H9 (cell line): ENCODE measurements at regions not wholly inside any gene's neighbourhood (a gene's known extent, or its start where the extent isn't known, plus 50 kb on each side); places are given as distances from the start of the nearest gene placed in this dataset.

Experiments used
- DNase-seq: peaks from one replicate; pipeline ENCODE4 v3.0.0-alpha.2; 2017
- H2AFZ ChIP-seq: one replicate; pipeline ENCODE4 v1.6.1; 2013; ENCODE audit warnings: mild to moderate bottlenecking, low read length, control low read depth, moderate library complexity
- H2AK5ac ChIP-seq: 2 replicates; pipeline ENCODE4 v1.6.1; 2013; ENCODE audit warnings: low read length, control low read depth, mixed read lengths; ENCODE audit not compliant: insufficient read length
- H2BK120ac ChIP-seq: one replicate; pipeline ENCODE4 v1.6.1; 2013; ENCODE audit warnings: low read depth, mild to moderate bottlenecking, low read length, control low read depth, inconsistent platforms; ENCODE audit not compliant: poor library complexity, severe bottlenecking
- H2BK12ac ChIP-seq: 2 replicates; pipeline ENCODE4 v1.6.1; 2013; ENCODE audit warnings: low read length, control low read depth, mixed read lengths, low read depth; ENCODE audit not compliant: insufficient read length
- H2BK15ac ChIP-seq: 2 replicates; pipeline ENCODE4 v1.6.1; 2013; ENCODE audit warnings: low read depth, low read length, control low read depth
- H2BK20ac ChIP-seq: one replicate; pipeline ENCODE4 v1.6.1; 2013; ENCODE audit warnings: low read depth, mild to moderate bottlenecking, low read length, control low read depth, inconsistent platforms; ENCODE audit not compliant: poor library complexity, severe bottlenecking
- H2BK5ac ChIP-seq: 2 replicates; pipeline ENCODE4 v1.6.1; 2013; ENCODE audit warnings: low read length, control low read depth, mixed read lengths; ENCODE audit not compliant: insufficient read length
- H3K14ac ChIP-seq: 2 replicates; pipeline ENCODE4 v1.6.1; 2013; ENCODE audit warnings: low read length, control low read depth; ENCODE audit not compliant: insufficient read depth
- H3K18ac ChIP-seq: 2 replicates; pipeline ENCODE4 v1.6.1; 2013; ENCODE audit warnings: low read depth, mild to moderate bottlenecking, mixed read lengths, low read length, control low read depth; ENCODE audit not compliant: insufficient read length
- H3K23ac ChIP-seq: 2 replicates; pipeline ENCODE4 v1.6.1; 2013; ENCODE audit warnings: low read length, control low read depth, mixed read lengths, low read depth; ENCODE audit not compliant: insufficient read length
- H3K23me2 ChIP-seq: 2 replicates; pipeline ENCODE4 v1.6.1; 2013; ENCODE audit warnings: low read depth, mild to moderate bottlenecking, mixed read lengths, low read length, control low read depth; ENCODE audit not compliant: insufficient read length, poor library complexity, severe bottlenecking
- H3K27ac ChIP-seq: 2 replicates; pipeline ENCODE4 v1.5.1; 2013; ENCODE audit warnings: low read length, control low read depth, mixed read lengths, low read depth; ENCODE audit not compliant: insufficient read length
- H3K27me3 ChIP-seq: 2 replicates; pipeline ENCODE4 v1.6.1; 2013; ENCODE audit warnings: low read length, control low read depth, inconsistent platforms; ENCODE audit not compliant: insufficient read depth
- H3K4ac ChIP-seq: 2 replicates; pipeline ENCODE4 v1.6.1; 2013; ENCODE audit warnings: low read depth, mild to moderate bottlenecking, control low read depth, inconsistent platforms, low read length, moderate library complexity
- H3K4me1 ChIP-seq: 2 replicates; pipeline ENCODE4 v1.6.1; 2013; ENCODE audit warnings: low read length, control low read depth, inconsistent platforms; ENCODE audit not compliant: insufficient read depth
- H3K4me2 ChIP-seq: 2 replicates; pipeline ENCODE4 v1.6.1; 2013; ENCODE audit warnings: low read length, control low read depth, mixed read lengths; ENCODE audit not compliant: insufficient read length, insufficient read depth
- H3K56ac ChIP-seq: 2 replicates; pipeline ENCODE4 v1.6.1; 2013; ENCODE audit warnings: low read depth, mild to moderate bottlenecking, mixed read lengths, low read length, control low read depth; ENCODE audit not compliant: insufficient read length
- H3K79me1 ChIP-seq: 2 replicates; pipeline ENCODE4 v1.6.1; 2013; ENCODE audit warnings: low read depth, mild to moderate bottlenecking, moderate library complexity, low read length, control low read depth, inconsistent platforms; ENCODE audit not compliant: insufficient read depth, poor library complexity, severe bottlenecking
- H3K79me2 ChIP-seq: 2 replicates; pipeline ENCODE4 v1.6.1; 2013; ENCODE audit warnings: low read length, control low read depth, inconsistent platforms; ENCODE audit not compliant: insufficient read depth
- H3K9ac ChIP-seq: 2 replicates; pipeline ENCODE4 v1.6.1; 2013; ENCODE audit warnings: low read length, control low read depth, mixed read lengths; ENCODE audit not compliant: insufficient read length; ENCODE audit errors: extremely low read depth
- H3K9me3 ChIP-seq: one replicate; pipeline ENCODE4 v1.6.1; 2013; ENCODE audit warnings: low read depth, low read length, inconsistent platforms; ENCODE audit not compliant: control insufficient read depth
- H3T11ph ChIP-seq: one replicate; pipeline ENCODE4 v1.6.1; 2013; ENCODE audit warnings: mild to moderate bottlenecking, low read length, control low read depth, inconsistent platforms
- H4K20me1 ChIP-seq: one replicate; pipeline ENCODE4 v1.6.1; 2013; ENCODE audit not compliant: control insufficient read depth, insufficient read length, insufficient read depth
- H4K5ac ChIP-seq: 2 replicates; pipeline ENCODE4 v1.6.1; 2013; ENCODE audit warnings: low read depth, mild to moderate bottlenecking, mixed read lengths, low read length, control low read depth; ENCODE audit not compliant: insufficient read length
- H4K8ac ChIP-seq: replicated peaks from 2 replicates; pipeline ENCODE4 v1.6.1; 2013; ENCODE audit warnings: low read length, control low read depth, mixed read lengths, low read depth; ENCODE audit not compliant: insufficient read length
- H4K91ac ChIP-seq: 2 replicates; pipeline ENCODE4 v1.6.1; 2013; ENCODE audit warnings: low read depth, mild to moderate bottlenecking, moderate library complexity, mixed read lengths, low read length, control low read depth; ENCODE audit not compliant: insufficient read length
- H3K27ac Mint-ChIP-seq, 3 experiments: 2 replicates in 2 of 3; 3 replicates in 1 of 3; pipeline ENCODE4 v1.8.0; 2020 to 2021; ENCODE audit warnings: mixed read lengths in 3 of 3, mild to moderate bottlenecking in 1 of 3, moderate library complexity in 1 of 3
- H3K27me3 Mint-ChIP-seq: 2 replicates; pipeline ENCODE4 v1.8.0; 2021; ENCODE audit warnings: low read depth, mild to moderate bottlenecking, moderate library complexity, mixed read lengths
- H3K36me3 Mint-ChIP-seq, 3 experiments: 2 replicates in 2 of 3; 3 replicates in 1 of 3; pipeline ENCODE4 v1.8.0; 2020 to 2021; ENCODE audit warnings: low read depth in 3 of 3, mixed read lengths in 3 of 3; ENCODE audit not compliant: insufficient read depth in 1 of 3
- H3K4me1 Mint-ChIP-seq, 2 experiments: 2 replicates each; pipeline ENCODE4 v1.8.0; 2020; ENCODE audit warnings: mixed read lengths in 2 of 2
- H3K4me3 Mint-ChIP-seq, 2 experiments: 2 replicates in 1 of 2; 3 replicates in 1 of 2; pipeline ENCODE4 v1.8.0; 2020 to 2021; ENCODE audit warnings: mild to moderate bottlenecking in 2 of 2, mixed read lengths in 2 of 2, moderate library complexity in 1 of 2
- H3K9me3 Mint-ChIP-seq, 2 experiments: 2 replicates in 1 of 2; 3 replicates in 1 of 2; pipeline ENCODE4 v1.8.0; 2020; ENCODE audit warnings: mild to moderate bottlenecking in 2 of 2, mixed read lengths in 2 of 2, moderate library complexity in 1 of 2
- WGBS: extraction: QIAGEN DNeasy Blood & Tissue Kit; methylation state at CpG from one replicate; pipeline ENCODE4 v1.1.7; 2013; ENCODE audit warnings: missing lambda C conversion rate, low lambda C conversion rate, mixed read lengths; ENCODE audit not compliant: insufficient read length; ENCODE audit errors: extremely low coverage; 5-methylcytosine and 5-hydroxymethylcytosine counted together
- TF ChIP-seq, protein P1 (sequence below): fragments of 200-600 bp; sonication (generic); conservative IDR thresholded peaks from 3 replicates; pipeline ENCODE4 v1.8.0; 2021; ENCODE audit warnings: antibody characterized with exemption, mild to moderate bottlenecking

DNA sequence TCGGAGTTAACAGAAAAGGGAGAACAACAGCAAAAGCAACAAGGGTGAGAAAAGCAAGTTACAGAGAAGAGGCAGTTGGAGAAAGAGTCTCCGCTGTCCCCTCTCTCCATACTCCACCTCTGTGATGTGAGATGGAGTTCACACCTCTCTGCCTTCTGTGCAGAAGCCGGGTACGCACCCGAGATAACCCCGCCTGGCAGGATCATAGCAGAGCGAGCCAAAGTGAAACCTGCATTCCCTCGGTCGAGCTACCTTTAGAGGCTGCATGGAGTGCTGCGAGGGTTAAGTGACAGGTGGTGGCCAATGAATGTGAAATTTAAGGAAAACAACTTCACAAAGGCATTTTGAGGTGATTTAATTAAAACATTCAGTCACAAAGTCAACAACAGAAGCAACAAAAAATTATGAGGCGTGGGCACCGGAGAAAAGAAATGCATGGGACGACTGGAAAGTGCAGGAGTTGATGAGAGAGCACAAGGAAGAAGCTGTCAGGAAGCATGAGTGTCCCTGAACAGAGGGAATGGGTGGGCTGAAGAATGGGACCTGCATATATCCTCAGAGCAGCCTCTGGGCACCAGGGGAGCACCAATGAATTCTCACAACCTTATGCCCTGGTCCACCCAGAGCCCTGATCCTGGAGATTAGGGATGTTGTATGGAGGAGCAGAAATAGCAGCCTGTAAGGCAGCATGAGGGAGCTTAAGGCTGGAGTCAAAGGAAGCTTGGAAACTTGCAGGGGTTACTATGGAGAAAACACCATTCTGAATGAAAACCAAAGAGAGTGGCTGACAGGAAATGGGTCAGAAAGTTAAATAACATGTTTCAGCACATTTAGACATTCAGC, 208.3 kb downstream of the EMP1 start:
- no peak overlapping the region for H2BK15ac ChIP-seq
- DNase-seq: no peak
- H4K20me1 ChIP-seq: no peaks in the 10 kb centered on the region
- no peak overlapping the region for H3K4ac ChIP-seq
- H3K56ac ChIP-seq: no peak overlapping the region
- no peaks in the 10 kb centered on the region for H3K79me1 ChIP-seq
- no peak overlapping the region for H3T11ph ChIP-seq
- no peaks in the 10 kb centered on the region for H3K9me3 ChIP-seq
- Mint-ChIP-seq H3K9me3 (peaks cover 3% of the 10 kb centered on the region in 2 experiments; a peak in 3 of 5 replicates), H3K27me3 (no peaks in the 10 kb centered on the region; the same call in none of the 2 replicates), H3K4me3 (no peak overlapping the region), H3K36me3 (no peaks in the 10 kb centered on the region; a peak in 1 of 7 replicates), H3K4me1 (peaks cover 0 to 5% of the 10 kb centered on the region in 2 experiments; a peak in 2 of 4 replicates), H3K27ac (no peak overlapping the region)
- no peak overlapping the region for H2BK120ac ChIP-seq
- H3K4me1 ChIP-seq: no peaks in the 10 kb centered on the region
- no peak overlapping the region for H2BK12ac ChIP-seq
- no peak overlapping the region for H4K91ac ChIP-seq
- no peaks in the 10 kb centered on the region for H3K79me2 ChIP-seq
- H3K23ac ChIP-seq: no peak overlapping the region
- no peak overlapping the region for H4K5ac ChIP-seq
- no peaks in the 10 kb centered on the region for H3K23me2 ChIP-seq
- no peak overlapping the region for H2AK5ac ChIP-seq
- H2AFZ ChIP-seq: no peak overlapping the region
- H4K8ac ChIP-seq: no peak overlapping the region
- no peak overlapping the region for H2BK20ac ChIP-seq
- H3K18ac ChIP-seq: no peak overlapping the region
- H3K4me2 ChIP-seq: no peak overlapping the region
- no peak overlapping the region for H3K27ac ChIP-seq
- H3K9ac ChIP-seq: no peak overlapping the region
- no CpG with 5 or more reads among the region's 13 CpGs for WGBS
- H3K27me3 ChIP-seq: no peaks in the 10 kb centered on the region
- H3K14ac ChIP-seq: no peak overlapping the region
- TF ChIP-seq, protein P1, sequence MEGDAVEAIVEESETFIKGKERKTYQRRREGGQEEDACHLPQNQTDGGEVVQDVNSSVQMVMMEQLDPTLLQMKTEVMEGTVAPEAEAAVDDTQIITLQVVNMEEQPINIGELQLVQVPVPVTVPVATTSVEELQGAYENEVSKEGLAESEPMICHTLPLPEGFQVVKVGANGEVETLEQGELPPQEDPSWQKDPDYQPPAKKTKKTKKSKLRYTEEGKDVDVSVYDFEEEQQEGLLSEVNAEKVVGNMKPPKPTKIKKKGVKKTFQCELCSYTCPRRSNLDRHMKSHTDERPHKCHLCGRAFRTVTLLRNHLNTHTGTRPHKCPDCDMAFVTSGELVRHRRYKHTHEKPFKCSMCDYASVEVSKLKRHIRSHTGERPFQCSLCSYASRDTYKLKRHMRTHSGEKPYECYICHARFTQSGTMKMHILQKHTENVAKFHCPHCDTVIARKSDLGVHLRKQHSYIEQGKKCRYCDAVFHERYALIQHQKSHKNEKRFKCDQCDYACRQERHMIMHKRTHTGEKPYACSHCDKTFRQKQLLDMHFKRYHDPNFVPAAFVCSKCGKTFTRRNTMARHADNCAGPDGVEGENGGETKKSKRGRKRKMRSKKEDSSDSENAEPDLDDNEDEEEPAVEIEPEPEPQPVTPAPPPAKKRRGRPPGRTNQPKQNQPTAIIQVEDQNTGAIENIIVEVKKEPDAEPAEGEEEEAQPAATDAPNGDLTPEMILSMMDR: no peak
- H2BK5ac ChIP-seq: no peak overlapping the region
